Fibroblast of upper back skin (primary cell): ENCODE measurements at regions not wholly inside any gene's neighbourhood (a gene's known extent, or its start where the extent isn't known, plus 50 kb on each side); places are given as distances from the start of the nearest gene placed in this dataset.
A peak's percentile ranks its signal among the peaks of the same experiment; 100 is the strongest.
"Not testable (repeated sequence)": the region's sequence is repeated elsewhere in the genome, so short reads cannot be mapped to it uniquely, and the experiment has no call there.

Experiments
- DNase-seq: peaks from one replicate; pipeline ENCODE4 v3.0.0-alpha.2; 2013

DNA sequence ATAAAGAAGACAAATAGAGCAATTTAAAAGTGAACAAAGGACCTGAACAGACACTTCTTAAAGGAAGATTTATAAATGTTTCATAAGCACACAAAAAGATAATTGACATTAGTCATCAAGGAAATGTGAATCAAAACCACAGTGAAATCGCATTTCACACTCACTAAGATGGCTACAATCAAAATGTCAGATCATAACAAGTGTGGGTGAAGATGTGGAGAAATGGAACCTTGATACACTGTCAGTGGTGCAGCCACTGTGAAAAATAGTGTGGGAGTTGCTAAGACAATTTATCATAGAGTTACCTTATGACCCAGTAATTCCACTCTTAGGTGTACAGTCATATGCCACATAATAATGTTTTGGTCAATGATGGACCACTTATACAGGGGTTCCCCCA lies 54.5 kb upstream of the HTR4 start:
- DNase-seq: no peak

DNA sequence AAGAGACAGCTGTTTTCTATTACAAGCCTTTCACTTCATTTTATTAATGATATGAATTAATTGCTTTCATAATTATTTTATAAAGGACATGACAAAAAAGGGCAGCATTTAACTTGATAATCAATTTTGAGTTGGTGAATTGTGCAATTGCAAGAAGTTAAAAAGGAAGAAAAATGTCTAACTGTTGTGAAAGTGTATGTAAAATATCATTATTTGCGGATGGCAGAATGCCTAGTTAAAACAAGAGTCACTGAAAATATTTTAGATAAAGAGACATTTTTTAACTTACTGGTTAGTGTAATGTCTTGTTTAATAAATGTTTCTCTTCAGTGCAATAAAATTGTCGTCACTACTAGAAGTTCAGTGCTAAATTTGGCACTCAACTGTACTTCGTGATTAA lies 57.6 kb upstream of the HTR4 start:
- no peak for DNase-seq

DNA sequence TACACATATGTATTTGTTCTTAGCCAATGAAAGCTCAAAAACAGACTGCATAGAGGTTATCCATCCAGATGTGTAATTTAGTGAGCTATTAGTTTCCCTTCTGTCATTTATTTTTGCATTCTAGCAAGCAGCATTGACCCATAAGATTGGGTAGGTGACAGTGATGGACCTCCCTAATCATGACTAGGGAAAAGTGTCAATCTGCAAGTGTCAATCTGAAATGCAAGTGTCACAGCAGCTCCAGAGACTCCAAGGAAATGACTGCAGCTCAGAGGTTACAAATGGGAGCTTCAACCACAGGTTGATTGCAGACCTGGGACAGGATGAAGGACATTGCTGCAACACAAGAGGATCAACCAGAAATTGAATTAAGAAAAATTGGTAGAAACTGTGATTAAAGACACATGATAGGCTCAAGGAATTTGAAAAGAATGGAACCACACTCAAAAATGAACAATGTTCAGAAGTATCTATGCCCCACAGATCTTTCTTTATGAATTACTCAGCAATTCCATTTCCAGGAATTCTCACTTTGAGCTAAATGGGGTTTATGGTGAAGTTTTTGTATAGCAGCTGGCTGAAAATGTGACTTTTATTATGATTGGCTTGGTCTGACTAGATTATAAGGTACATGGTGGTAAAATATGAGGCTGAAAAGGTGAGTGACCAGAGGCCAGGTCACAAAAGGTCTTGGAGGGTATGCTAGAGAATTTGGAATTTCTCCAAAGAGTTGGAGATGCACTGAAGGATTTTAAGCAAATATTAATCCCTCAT lies 59.6 kb upstream of the HTR4 start:
- no peak for DNase-seq

GRCh38 chr5:148716716-148717115 lies 62.4 kb upstream of the HTR4 start:
- no peak for DNase-seq

DNA sequence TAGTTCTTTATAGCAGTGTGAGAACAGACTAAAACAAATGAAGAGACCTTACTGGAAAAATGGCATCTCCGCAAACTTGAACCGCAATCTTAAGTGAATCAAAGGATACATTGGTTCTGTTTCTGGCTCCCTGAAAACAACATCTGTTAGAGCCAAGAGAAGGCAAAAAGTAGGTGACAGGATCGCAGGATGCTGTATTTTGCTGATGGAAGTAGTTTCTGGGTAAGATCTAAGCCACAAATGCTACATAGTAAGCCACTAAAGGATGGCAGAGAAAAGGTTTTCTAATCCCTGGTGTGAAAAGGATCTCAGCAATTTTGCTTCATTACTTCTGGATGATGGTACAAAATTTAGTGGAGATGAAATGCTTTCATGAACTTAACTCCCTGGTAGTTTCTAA lies 63.3 kb upstream of the HTR4 start:
- no peak for DNase-seq

DNA sequence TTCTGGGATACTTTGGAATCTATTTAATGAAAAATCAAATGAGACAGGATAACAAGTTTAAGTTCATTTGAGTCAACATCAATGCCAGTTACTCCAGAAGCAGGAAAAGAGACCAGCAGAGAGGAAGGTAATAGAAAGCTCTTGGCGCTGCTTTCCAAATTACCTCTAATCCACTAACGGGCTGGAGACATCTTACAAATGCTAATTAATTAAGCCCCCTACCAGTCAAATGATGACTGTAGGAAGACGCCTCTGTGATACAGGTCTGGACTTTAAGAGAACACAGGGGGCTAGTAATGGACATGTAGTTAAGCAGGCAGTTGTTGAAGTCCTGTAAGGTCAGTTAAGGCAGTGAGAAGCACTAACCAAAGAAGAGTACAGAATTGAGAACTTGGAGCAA lies 65.3 kb upstream of the HTR4 start:
- no peak for DNase-seq

DNA sequence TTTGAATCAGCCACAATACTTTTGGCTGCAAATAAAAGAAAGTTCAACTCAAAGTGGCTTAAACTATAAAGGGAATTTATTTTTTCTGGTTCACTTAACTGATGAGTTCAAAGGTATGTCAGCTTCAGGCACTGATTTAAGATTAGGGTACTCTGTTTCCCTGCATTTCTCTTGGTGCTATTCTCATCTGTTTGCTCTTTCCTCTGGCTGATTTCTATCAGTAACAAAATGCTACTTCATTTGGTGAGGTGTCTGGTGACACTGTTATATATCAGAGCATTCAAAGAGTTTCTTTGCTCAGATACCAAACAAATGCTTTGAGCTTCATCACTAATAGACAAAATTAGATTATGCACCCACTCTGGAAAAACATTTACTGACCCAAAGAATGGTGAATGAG lies 65.9 kb upstream of the HTR4 start:
- DNase-seq: no peak

GRCh38 chr5:148723143-148723542 lies 68.8 kb upstream of the HTR4 start:
- no peak for DNase-seq

DNA sequence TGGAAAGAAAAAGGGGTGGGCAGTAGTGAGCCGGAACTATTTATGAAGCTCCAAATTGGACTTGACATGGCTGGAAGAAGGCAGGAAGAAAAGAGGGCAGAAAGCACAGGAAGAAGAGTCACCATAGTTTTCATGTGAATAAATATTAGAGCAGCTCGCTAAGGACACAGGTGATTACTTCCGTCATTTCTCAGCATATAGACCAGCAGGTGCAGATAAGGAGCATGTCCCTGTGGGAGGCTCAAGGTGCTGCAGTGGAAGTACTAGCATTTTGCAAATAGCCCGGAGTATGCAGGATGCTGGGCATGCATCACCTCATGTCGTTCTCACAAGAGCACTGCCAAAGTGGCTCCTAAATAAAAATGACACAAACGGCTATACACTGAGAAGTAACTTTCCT lies 71.3 kb upstream of the HTR4 start:
- no peak for DNase-seq

DNA sequence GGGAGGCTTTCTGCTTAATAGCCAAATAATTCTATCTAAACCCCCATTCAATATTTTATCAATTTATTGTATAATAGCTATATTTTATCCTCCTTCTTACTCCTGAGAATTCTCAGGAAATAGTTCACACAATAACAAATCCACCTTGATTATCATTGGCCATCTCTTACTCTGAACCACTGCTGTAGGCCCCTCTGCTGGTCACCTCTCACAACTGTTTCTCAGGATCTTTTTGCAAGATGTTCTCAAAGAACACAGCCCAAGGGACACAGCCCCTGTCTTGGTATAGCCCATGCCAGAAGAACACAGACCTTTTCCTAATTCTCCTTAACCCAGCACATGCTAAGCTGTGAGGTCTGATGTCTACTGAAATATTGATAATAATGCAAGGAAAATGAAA lies 74.9 kb upstream of the HTR4 start:
- no peak for DNase-seq

DNA sequence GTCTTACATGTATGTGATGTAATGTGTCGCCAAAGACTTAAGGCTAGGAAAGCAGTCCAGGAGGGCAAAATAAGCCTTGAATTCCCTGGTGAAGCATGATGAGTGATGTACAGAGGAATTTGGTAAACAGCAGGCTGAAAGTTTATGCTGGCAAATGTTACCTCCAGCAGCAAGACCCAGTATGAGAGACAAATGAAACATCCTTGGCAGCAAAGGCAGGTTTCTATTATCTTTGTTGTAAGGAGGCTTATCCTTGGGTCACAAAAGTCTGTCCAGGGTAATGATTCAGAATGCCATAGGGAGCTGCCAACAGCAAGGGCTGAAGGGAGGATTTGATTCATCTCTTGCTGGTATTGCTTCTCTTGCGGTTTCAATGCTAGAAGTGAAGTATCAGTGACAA lies 75.9 kb upstream of the HTR4 start:
- peak; percentile 63 for DNase-seq

- DNase-seq: peak; percentile 82
Measured at GRCh38 chr5:148730942-148731898, 76.9 kb upstream of the HTR4 start.

DNA sequence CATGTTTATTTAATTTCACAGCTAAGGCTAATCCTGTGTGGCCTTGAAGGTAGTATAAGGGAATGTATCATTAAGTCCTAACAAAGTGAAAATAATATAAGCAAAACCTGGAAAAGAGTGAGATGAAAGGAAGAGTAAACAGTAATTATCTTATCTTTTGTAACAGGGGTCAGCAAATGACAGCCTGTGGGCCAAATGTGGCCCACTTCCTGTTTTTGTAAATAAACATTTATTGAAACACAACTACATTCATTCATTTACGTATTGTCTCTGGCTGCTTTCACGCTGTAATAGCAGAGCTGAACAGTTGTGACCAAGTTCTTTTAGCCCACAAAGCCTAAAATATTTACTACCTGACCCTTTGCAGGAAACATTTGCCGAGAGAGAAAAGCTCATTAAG lies 78.4 kb upstream of the HTR4 start:
- no peak for DNase-seq

DNA sequence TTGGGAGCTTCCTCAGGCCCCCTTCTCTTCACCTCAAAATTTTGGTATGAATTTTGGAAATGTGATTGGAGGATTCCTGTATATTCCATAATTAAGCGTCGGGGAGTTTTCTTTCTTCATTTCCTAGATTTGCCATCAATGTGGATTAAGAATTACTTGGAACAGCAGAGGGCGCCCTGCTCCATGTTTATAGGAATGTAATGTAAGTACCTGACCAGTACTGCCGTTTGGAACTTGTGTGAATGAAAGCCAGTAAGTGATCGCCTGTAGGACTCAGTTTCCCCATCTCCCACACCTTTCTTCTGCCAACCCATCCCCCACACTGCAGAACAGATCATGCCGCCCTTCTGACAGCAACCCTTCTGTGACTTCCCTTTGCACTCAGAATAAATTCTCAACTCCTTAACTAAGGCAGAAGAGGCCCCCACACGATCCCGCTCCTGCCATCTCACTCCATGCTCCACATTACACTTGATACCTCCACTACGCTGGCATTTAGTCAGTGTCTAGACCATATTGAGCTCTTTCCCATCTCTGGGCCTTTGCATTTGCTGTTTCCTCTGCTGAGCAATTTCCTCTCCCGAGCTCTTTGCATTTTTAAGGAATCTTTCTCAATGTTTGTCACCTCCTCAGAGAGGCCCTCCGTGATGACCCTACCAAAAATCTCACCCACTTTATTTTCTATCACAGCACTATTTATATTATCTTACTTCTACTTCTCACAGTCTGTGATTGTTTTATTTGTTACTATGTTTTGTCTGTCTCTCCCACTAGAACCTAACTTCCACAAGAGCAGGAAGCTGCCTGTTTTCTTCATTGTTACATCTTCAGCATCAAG lies 79.5 kb upstream of the HTR4 start:
- DNase-seq: peak; percentile 76

DNA sequence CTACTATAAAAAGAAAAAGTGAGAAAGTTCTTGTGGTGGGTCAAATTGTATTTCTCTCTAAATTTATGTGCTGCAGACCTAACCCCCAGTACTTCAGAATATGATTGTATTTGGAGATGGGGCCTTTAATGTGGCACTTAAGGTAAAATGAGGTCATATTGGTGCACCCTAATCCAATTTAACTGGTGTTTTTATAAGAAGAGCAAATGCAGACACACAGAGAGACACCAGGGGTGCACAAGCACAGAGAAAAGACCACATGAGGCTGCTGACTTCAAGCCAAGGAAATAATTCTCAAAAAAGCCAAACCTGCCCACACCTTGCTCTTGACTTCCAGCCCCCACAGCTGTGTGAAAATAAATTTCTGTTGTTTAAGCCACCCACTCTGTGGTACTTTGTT lies 80.2 kb upstream of the HTR4 start:
- no peak for DNase-seq

GRCh38 chr5:148735301-148735835 lies 81.0 kb upstream of the HTR4 start:
- no peak for DNase-seq

- no peak for DNase-seq
Measured at GRCh38 chr5:148739023-148739422, 84.7 kb upstream of the HTR4 start.

DNA sequence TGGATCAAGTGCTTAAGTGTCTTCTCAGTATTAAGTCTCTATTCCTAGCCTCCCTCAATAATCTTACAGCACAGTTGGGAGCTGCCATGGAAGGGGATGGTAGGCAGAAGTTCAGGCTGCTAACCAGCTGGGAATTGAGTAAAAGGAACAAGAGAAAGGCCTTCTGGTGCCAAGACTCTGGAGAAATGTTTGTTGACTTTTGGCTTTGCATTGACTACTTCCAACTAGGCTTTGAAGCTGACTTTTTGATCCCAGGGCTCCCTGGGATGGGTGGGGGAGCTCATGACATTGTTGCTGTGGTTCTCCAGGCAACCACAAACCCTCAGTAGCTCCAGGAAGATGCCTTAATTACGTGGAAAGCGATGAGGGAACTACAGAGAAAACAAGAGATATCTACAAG lies 85.2 kb upstream of the HTR4 start:
- DNase-seq: peak; percentile 22

GRCh38 chr5:148740079-148740858 lies 85.9 kb upstream of the HTR4 start:
- DNase-seq: no peak

- DNase-seq: peak; percentile 71
Measured at GRCh38 chr5:148740966-148741742, 85.3 kb upstream of the ADRB2 start.

- not testable (repeated sequence) for DNase-seq
Measured at GRCh38 chr5:148741766-148742165, 84.6 kb upstream of the ADRB2 start.
